Heart left ventricle (tissue), 13 donors: ENCODE measurements at regions not wholly inside any gene's neighbourhood (a gene's known extent, or its start where the extent isn't known, plus 50 kb on each side); places are given as distances from the start of the nearest gene placed in this dataset.

ENCODE experiments used
- POLR2A ChIP-seq, 2 donors: fragments of 450-650 bp; IDR thresholded peaks; one replicate each; pipeline ENCODE4 v1.6.1; 2017; ENCODE audit warnings: antibody characterized with exemption in 2 of 2, mild to moderate bottlenecking in 2 of 2, moderate library complexity in 2 of 2
- TF ChIP-seq, protein P1 (sequence below), 12 donors: fragments of 200-600 bp; sonication (generic) in 4 of 12; IDR thresholded peaks; one replicate each; pipeline versions ENCODE4 v1.5.0 to v1.8.0; 2018 to 2022; ENCODE audit warnings: antibody characterized with exemption in 12 of 12, mild to moderate bottlenecking in 5 of 12
- donor health status: ischemic (EF 13 %, LVEDD 7.1; RV severe dilation, severe dysfunction).
- donor health status: DM: no; HTN: yes; CAD: no.
- donor health status: DM: no; HTN: no; CAD: no.
- donor health status: ischemic (EF 25% LVEDD 6.9; RV normal size, moderate dysfunction).
- donor health status: ischemic (EF 25% LVEDD 5.7; RV mildly dilated, moderate dysfunction).
- donor health status: ischemic (EF 35%, LVEDD 5.7; RV mildly dilated, moderate dysfunction).
- donor health status: nonischemic (EF 11% LVEDD 7.7; RV severe dilation, severe dysfunction).
- donor health status: DM: yes; HTN: yes; CAD: no.
- donor health status: PGD.
- donor health status: ischemic (EF 29% LVEDD 5.4; RV normal size, mild dysfunction).
- donor health status: nonischemic (EF 23%, LVEDD 6.1; RV moderate dilation, normal function).

DNA sequence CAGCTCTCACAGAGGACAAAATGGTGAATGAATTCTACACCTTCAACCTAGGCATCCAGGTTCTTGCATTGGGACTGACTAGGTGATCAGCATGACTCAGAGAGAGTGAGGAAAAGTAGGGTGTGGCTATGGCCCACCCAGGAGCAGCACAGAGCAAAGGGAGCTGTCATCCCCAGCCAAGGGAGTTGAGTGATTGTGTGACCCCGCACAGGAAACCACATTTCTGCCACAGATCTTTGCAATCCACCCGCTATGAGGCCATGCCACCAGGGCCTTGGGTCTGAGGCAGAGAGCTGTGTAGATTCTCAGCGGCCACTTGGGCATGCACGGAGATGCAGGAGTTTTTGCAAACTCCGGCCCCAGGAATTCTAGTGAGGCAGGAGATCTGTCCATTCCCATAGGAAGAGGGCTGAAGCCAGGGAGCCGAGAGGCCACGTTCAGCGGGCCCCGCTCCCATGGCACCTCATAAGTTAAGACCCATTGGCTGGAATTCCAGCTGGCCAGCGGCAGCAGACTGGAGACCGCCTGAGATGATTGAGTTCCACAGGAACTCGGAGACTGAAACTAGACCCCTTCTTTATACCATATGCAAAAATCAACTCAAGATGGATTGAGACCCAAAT is 75.9 kb downstream of the NAA11 start:
- TF ChIP-seq, protein P1, sequence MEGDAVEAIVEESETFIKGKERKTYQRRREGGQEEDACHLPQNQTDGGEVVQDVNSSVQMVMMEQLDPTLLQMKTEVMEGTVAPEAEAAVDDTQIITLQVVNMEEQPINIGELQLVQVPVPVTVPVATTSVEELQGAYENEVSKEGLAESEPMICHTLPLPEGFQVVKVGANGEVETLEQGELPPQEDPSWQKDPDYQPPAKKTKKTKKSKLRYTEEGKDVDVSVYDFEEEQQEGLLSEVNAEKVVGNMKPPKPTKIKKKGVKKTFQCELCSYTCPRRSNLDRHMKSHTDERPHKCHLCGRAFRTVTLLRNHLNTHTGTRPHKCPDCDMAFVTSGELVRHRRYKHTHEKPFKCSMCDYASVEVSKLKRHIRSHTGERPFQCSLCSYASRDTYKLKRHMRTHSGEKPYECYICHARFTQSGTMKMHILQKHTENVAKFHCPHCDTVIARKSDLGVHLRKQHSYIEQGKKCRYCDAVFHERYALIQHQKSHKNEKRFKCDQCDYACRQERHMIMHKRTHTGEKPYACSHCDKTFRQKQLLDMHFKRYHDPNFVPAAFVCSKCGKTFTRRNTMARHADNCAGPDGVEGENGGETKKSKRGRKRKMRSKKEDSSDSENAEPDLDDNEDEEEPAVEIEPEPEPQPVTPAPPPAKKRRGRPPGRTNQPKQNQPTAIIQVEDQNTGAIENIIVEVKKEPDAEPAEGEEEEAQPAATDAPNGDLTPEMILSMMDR (IDR thresholded peaks at IDR 0.05), result no peak
- no peak for TF ChIP-seq POLR2A (IDR thresholded peaks at IDR 0.05)
